ENCODE measurements at regions not wholly inside any gene's neighbourhood (a gene's known extent, or its start where the extent isn't known, plus 50 kb on each side); places are given as distances from the start of the nearest gene placed in this dataset.

GRCh38 chr16:85443116-85443515 lies 170.0 kb upstream of the GSE1 start:
- TF ChIP-seq ZBTB49 (CRISPR knock-in tag; IDR thresholded peaks at IDR 0.05; ENCODE audit: borderline replicate concordance) (no peak), ZNF747 (CRISPR knock-in tag; IDR thresholded peaks at IDR 0.05; ENCODE audit: borderline replicate concordance) (no peak)
